Stomach (tissue), 4 donors: ENCODE measurements at regions not wholly inside any gene's neighbourhood (a gene's known extent, or its start where the extent isn't known, plus 50 kb on each side); places are given as distances from the start of the nearest gene placed in this dataset.

Experiments
- CTCF ChIP-seq, 7 experiments: fragments of 450-650 bp in 4 of 7; fragments of 200-600 bp in 3 of 7; sonication (generic) in 3 of 7; IDR thresholded peaks; one replicate each; pipeline ENCODE4 v1.5.1; 2016 to 2019; ENCODE audit warnings: antibody characterized with exemption in 7 of 7, control low read depth in 2 of 7, mild to moderate bottlenecking in 1 of 7
- POLR2AphosphoS5 ChIP-seq, 3 donors: sonication (generic); formaldehyde crosslinking; IDR thresholded peaks; one replicate each; pipeline ENCODE4 v1.6.1; 2016; ENCODE audit warnings: antibody characterized with exemption in 3 of 3

GRCh38 chr2:77838441-77838840 lies 316.3 kb upstream of the LRRTM4 start:
- TF ChIP-seq CTCF (IDR thresholded peaks at IDR 0.05) (no peak), POLR2AphosphoS5 (IDR thresholded peaks at IDR 0.05) (no peak)
